SKM-1 (cell line): ENCODE measurements at regions not wholly inside any gene's neighbourhood (a gene's known extent, or its start where the extent isn't known, plus 50 kb on each side); places are given as distances from the start of the nearest gene placed in this dataset.
"Not testable (repeated sequence)": the region's sequence is repeated elsewhere in the genome, so short reads cannot be mapped to it uniquely, and the experiment has no call there.

Source experiments
- DNase-seq: peaks from one replicate; lab custom pipeline; 2025; ENCODE audit not compliant: unreplicated experiment; lab: John Stamatoyannopoulos, UW

GRCh38 chr21:14009238-14009981, 201.3 kb downstream of the LIPI start:
- not testable (repeated sequence) for DNase-seq

DNA sequence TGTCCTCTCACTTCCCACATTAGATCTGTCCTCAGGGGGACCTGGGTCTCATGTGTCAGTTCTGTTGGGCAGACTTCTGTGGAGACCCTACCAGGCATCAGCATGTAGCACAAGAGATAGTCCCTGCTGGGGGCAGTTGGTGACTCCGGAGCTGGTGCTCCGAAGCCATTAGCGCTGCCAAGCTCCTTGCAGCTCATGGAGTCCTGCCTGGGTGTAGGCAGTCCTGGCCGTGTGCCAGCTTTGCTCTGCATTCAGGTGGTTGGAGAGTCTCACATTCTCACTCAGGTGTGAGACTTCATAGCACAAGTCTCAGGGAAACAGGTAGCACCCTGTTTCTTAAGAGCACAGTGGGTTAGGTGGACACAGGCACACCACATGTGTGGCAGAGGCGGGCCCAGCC, 202.3 kb downstream of the LIPI start:
- DNase-seq, result not testable (repeated sequence)

DNA sequence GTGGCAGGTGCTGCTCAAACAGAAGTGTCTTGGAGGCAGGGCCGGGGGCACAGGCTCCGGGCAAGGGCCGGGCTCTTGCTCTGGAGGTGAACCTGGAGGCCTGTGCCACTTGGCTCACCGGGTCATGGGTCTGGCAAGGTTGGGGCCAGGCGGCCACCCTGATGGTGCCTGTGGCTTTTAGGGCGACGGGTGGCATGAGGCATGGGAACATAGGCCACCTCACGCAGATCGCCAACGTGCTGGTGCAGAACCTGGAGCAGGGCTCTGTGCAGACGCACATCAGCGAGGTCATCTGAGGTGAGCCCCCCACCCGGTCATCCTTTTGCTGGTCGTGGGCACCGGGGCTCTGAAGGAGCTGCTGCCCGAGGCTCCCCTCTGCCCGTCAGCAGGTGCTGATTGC, 202.7 kb downstream of the LIPI start:
- not testable (repeated sequence) for DNase-seq

GRCh38 chr21:14006144-14006543, 204.6 kb downstream of the LIPI start:
- not testable (repeated sequence) for DNase-seq

GRCh38 chr21:13986996-13987958, 223.5 kb downstream of the LIPI start:
- not testable (repeated sequence) for DNase-seq

DNA sequence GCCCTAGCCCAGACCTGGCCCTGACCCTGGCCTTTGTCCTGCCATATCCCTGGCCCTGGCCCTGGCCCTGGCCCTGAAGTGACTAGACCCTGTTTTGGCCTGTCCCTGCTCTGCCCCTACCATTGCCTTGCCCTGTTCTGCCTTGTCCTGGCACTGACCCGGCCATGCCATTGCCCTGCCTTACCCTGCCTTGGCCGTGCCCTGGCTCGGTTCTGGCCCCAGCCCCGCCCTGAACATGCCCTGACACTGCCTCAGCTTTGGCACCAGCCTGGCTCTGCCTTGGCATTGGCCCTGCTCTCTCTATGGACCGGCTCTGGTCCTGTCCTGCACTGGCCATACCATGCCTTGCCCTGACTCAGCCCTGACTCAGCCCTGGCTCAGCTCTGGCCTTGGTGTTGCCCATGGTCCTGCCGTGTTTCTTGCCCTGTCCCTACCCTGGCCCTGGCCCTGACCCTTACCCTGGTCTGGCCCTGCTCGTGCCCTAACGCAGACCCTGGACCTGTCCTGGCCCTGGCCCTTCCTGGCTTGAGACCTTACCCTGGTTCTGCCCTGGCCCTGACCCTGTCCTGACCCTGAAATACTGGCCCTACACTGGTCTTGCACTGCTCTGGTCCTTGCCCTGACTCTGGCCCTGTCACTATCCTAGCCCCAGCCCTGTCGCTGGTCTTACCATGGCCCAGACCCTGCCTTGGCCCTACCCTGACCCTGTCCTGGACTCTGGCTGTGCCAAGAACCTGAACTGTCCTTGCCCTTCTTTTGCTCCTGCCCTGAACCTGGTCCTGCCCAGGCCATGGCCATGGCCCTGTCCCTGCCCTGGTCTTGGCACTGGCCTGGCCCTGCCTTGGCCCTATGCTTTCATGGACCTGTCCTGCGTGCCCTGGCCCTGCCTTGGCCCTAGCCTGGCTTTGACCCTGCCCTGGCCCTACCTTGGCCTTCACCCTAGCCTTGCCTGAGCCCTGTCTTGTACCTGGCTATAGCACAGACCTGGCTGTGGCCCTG, 224.6 kb downstream of the LIPI start:
- DNase-seq, result not testable (repeated sequence)

DNA sequence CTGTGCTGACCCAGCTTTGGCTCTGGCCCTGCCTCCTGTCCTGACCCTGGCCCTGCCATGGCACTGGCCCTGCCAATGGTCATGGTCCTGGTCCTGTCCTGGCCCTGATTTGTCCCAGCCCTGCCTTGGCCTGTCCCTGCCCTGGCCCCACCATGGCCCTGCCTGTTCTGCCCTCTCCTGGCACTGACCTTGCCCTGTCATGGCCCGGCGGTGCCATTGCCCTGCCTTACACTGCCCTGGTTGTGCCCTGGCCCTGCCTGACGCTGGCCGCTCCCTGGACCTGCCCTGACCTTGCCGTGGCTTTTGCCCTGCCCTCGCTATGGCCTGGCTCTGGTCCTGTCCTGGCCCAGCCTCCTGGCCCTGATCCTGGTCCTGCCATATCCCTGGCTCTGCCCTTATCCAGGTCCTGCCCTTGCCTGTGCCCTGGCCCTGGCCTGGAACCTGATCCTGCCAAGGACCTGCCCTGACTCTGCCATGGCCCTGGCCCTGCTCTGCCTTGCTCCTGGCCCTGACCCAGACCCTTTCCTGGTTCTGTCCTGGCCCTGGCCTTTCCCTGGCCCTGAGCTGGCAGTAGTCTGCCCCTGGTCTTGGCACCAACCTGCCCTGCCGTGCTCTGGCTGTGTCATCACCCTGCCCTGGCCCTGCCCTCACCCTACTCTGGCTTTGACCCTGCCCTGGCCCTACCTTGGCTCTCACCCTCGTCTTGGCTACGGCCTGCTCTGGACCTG, 225.5 kb downstream of the LIPI start:
- DNase-seq, result not testable (repeated sequence)

- DNase-seq, result not testable (repeated sequence)
Measured at GRCh38 chr21:13984728-13985127, 226.0 kb downstream of the LIPI start.

- not testable (repeated sequence) for DNase-seq
Measured at GRCh38 chr21:13981176-13982087, 229.3 kb downstream of the LIPI start.

- not testable (repeated sequence) for DNase-seq
Measured at GRCh38 chr21:13980115-13980662, 230.6 kb downstream of the LIPI start.

- DNase-seq, result not testable (repeated sequence)
Measured at GRCh38 chr21:13979608-13980007, 231.1 kb downstream of the LIPI start.

DNA sequence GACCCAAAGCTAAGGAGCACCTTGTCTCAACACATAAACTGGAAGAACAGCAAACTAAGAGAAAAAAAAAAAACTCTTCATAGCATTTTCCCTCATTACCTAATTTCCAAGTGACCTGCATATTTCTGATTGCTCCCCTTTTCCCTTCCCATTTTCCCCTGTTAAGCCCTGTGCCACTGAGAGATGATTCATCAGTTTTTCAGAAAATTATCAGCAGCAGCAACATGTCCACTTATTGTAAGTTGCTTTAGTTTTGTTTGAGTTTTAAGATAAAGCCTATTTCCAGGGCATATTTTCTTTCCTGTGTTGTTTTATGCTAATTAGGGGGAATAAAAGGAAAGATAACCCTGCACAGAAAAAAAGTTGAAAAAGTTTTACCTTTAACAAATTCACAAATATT, 236.2 kb downstream of the LIPI start:
- not testable (repeated sequence) for DNase-seq

DNA sequence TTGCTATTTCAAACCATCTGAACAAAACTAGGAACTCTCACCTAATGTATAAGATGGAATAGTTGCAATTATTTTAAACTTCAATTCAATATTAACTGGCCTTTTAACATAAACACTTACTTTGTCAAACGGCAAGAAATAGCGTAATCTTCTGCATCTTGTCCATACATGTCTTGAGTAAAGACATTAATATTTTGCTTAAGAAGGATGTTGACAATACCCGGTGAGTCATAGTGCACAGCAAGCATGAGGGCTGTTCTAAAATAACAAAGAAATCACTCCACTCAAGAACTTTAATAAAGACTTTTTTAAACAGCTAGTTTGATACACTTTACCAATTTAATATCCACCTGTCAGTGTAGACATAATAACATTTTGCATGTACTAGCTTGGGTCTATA, 240.9 kb downstream of the LIPI start:
- not testable (repeated sequence) for DNase-seq

DNA sequence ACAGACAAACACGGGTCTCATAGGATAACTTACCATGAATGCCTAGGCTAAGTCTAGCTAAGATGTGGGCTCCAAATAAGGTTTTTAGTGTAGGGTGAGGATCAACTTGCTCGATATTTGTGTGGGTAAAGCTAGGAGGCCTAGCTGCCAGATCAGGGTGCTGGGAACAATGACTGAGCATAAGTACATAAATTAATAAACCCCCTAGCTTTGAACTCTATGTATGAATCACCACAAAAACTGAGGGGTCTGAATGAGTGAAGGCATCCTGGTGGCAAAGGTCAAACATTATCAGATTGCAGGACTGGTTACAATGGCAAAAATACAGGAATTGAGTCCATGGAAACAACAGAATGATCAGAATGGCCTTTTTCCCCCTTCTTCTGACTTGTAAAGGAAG, 241.8 kb downstream of the LIPI start:
- not testable (repeated sequence) for DNase-seq

GRCh38 chr21:13963259-13963658, 247.5 kb downstream of the LIPI start:
- DNase-seq, result not testable (repeated sequence)

GRCh38 chr21:13937236-13937635, 273.5 kb downstream of the LIPI start:
- DNase-seq, result no peak

GRCh38 chr21:13936033-13936937, 274.5 kb downstream of the LIPI start:
- not testable (repeated sequence) for DNase-seq
